MM.1S (cell line): ENCODE measurements at regions not wholly inside any gene's neighbourhood (a gene's known extent, or its start where the extent isn't known, plus 50 kb on each side); places are given as distances from the start of the nearest gene placed in this dataset.

Experiments used
- EZH2 ChIP-seq: fragments of 300-600 bp; sonication (generic); optimal IDR thresholded peaks from 2 replicates; pipeline ENCODE3; 2017; ENCODE audit warnings: low read depth, mild to moderate bottlenecking, antibody characterized with exemption, low read length, mixed read lengths
- EZH2phosphoT487 ChIP-seq: fragments of 300-600 bp; sonication (generic); IDR thresholded peaks from 2 replicates; pipeline ENCODE4 v1.6.1; 2018; ENCODE audit warnings: antibody characterized with exemption, low read length
- TF ChIP-seq, protein P1 (sequence below): fragments of 300-600 bp; sonication (generic); IDR thresholded peaks from 2 replicates; pipeline ENCODE4 v1.5.1; 2016; ENCODE audit warnings: antibody characterized with exemption, low read length, mixed read lengths

DNA sequence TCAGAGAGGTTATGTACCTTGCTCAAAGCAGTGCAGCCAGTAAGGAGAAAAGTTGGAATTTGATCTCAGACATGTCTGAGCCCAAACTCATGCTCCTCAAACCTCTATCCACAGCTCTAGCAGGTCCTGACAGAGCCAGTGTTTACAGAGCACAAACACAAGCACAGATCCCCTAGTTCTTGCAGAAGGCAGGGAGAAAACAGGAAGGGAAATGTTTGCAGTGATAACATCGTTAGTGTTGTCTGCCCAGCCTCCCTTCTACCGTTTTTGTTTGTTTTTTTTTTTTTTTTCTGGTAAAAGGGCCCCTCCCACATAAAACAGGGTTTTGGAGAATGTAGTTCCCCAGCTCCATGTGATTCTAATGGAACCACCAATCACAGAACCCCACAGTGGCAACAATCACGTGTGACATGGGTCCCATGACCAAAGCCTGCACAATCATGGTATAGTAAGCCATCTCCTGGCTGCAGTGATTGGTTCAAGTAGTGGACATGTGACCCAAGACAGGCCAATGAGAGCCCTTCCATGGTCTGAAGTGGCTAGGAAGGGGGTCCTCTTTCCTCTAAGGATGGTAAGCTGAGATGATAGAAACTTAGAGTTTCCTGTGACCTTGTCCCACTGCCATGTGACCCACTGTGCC, 513.4 kb downstream of the MED13L start:
- TF ChIP-seq, protein P1, sequence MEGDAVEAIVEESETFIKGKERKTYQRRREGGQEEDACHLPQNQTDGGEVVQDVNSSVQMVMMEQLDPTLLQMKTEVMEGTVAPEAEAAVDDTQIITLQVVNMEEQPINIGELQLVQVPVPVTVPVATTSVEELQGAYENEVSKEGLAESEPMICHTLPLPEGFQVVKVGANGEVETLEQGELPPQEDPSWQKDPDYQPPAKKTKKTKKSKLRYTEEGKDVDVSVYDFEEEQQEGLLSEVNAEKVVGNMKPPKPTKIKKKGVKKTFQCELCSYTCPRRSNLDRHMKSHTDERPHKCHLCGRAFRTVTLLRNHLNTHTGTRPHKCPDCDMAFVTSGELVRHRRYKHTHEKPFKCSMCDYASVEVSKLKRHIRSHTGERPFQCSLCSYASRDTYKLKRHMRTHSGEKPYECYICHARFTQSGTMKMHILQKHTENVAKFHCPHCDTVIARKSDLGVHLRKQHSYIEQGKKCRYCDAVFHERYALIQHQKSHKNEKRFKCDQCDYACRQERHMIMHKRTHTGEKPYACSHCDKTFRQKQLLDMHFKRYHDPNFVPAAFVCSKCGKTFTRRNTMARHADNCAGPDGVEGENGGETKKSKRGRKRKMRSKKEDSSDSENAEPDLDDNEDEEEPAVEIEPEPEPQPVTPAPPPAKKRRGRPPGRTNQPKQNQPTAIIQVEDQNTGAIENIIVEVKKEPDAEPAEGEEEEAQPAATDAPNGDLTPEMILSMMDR, result no peak
- no peak for TF ChIP-seq EZH2
- no peak for TF ChIP-seq EZH2phosphoT487
